HepG2 (cell line): ENCODE measurements at regions not wholly inside any gene's neighbourhood (a gene's known extent, or its start where the extent isn't known, plus 50 kb on each side); places are given as distances from the start of the nearest gene placed in this dataset.

Source experiments
- CCDC6 ChIP-seq: sonication (generic); formaldehyde crosslinking; IDR thresholded peaks from 2 replicates; pipeline ENCODE4 v1.8.1; 2022; ENCODE audit warnings: mild to moderate bottlenecking, missing genetic modification reagents, moderate library complexity
- CHD4 ChIP-seq: fragments of 200-600 bp; sonication (generic); IDR thresholded peaks from 2 replicates; pipeline ENCODE4 v1.7.0; 2017; ENCODE audit warnings: mild to moderate bottlenecking, low read length, borderline replicate concordance
- FOXM1 ChIP-seq: sonication (generic); formaldehyde crosslinking; IDR thresholded peaks from 2 replicates; pipeline ENCODE4 v1.5.0; 2020; ENCODE audit warnings: missing genetic modification reagents
- IRX3 ChIP-seq: sonication (generic); formaldehyde crosslinking; IDR thresholded peaks from 2 replicates; pipeline ENCODE4 v1.8.1; 2023; ENCODE audit warnings: mild to moderate bottlenecking, low read depth, missing genetic modification reagents, borderline replicate concordance
- KMT2A ChIP-seq: sonication (generic); formaldehyde crosslinking; IDR thresholded peaks from 2 replicates; pipeline ENCODE4 v1.4.0; 2020; ENCODE audit warnings: missing genetic modification reagents
- MAFG ChIP-seq: sonication (generic); formaldehyde crosslinking; IDR thresholded peaks from 2 replicates; pipeline ENCODE4 v1.5.1; 2020; ENCODE audit warnings: mild to moderate bottlenecking, missing genetic modification reagents
- NFATC3 ChIP-seq: sonication (generic); formaldehyde crosslinking; IDR thresholded peaks from 2 replicates; pipeline ENCODE4 v1.5.1; 2020; ENCODE audit warnings: mild to moderate bottlenecking, missing genetic modification reagents
- SRF ChIP-seq: IDR thresholded peaks from 2 replicates; pipeline ENCODE4 v1.6.1; 2011; ENCODE audit warnings: mild to moderate bottlenecking, low read depth, low read length, moderate library complexity
- SRSF1 ChIP-seq: fragments of 200-400 bp; formaldehyde crosslinking; optimal IDR thresholded peaks from 2 replicates; pipeline ENCODE3; 2017; ENCODE audit warnings: mild to moderate bottlenecking, low read depth, low read length, moderate library complexity
- ZEB1 ChIP-seq: IDR thresholded peaks from 2 replicates; pipeline ENCODE4 v1.6.1; 2012; ENCODE audit warnings: mild to moderate bottlenecking, low read depth, inconsistent platforms; ENCODE audit not compliant: insufficient replicate concordance
- ZNF101 ChIP-seq: sonication (generic); formaldehyde crosslinking; IDR thresholded peaks from 2 replicates; pipeline ENCODE4 v1.4.0; 2020; ENCODE audit warnings: mild to moderate bottlenecking, low read depth, missing genetic modification reagents, borderline replicate concordance
- ZNF136 ChIP-seq: sonication (generic); formaldehyde crosslinking; IDR thresholded peaks from 2 replicates; pipeline ENCODE4 v1.8.1; 2022; ENCODE audit warnings: low read depth, mild to moderate bottlenecking, moderate library complexity, missing genetic modification reagents
- ZNF138 ChIP-seq: sonication (generic); formaldehyde crosslinking; IDR thresholded peaks from 2 replicates; pipeline ENCODE4 v1.5.0; 2020; ENCODE audit warnings: mild to moderate bottlenecking, low read depth, missing genetic modification reagents
- ZNF30 ChIP-seq: sonication (generic); formaldehyde crosslinking; IDR thresholded peaks from 2 replicates; pipeline ENCODE4 v1.5.0; 2020; ENCODE audit warnings: mild to moderate bottlenecking, missing genetic modification reagents
- ZNF501 ChIP-seq: sonication (generic); formaldehyde crosslinking; IDR thresholded peaks from 2 replicates; pipeline ENCODE4 v1.5.1; 2020; ENCODE audit warnings: mild to moderate bottlenecking, moderate library complexity, missing genetic modification reagents
- TF ChIP-seq, protein P1 (sequence below): IDR thresholded peaks from 2 replicates; pipeline ENCODE4 v1.4.0; 2020; ENCODE audit warnings: mild to moderate bottlenecking, missing genetic modification reagents
- TF ChIP-seq, protein P2 (sequence below): sonication (generic); formaldehyde crosslinking; IDR thresholded peaks from 2 replicates; pipeline ENCODE4 v1.4.0; 2020; ENCODE audit warnings: mild to moderate bottlenecking, missing genetic modification reagents
- TF ChIP-seq, protein P3 (sequence below): sonication (generic); formaldehyde crosslinking; IDR thresholded peaks from 2 replicates; pipeline ENCODE4 v1.5.0; 2020; ENCODE audit warnings: mild to moderate bottlenecking, missing genetic modification reagents
- TF ChIP-seq, protein P4 (sequence below), 2 experiments: sonication (generic) in 1 of 2; formaldehyde crosslinking in 1 of 2; IDR thresholded peaks; 2 replicates each; pipeline versions ENCODE4 v1.5.1 to v1.6.1; 2011 to 2020; ENCODE audit warnings: borderline replicate concordance in 1 of 2, low read depth in 1 of 2, low read length in 1 of 2, mild to moderate bottlenecking in 1 of 2, missing genetic modification reagents in 1 of 2, moderate library complexity in 1 of 2

DNA sequence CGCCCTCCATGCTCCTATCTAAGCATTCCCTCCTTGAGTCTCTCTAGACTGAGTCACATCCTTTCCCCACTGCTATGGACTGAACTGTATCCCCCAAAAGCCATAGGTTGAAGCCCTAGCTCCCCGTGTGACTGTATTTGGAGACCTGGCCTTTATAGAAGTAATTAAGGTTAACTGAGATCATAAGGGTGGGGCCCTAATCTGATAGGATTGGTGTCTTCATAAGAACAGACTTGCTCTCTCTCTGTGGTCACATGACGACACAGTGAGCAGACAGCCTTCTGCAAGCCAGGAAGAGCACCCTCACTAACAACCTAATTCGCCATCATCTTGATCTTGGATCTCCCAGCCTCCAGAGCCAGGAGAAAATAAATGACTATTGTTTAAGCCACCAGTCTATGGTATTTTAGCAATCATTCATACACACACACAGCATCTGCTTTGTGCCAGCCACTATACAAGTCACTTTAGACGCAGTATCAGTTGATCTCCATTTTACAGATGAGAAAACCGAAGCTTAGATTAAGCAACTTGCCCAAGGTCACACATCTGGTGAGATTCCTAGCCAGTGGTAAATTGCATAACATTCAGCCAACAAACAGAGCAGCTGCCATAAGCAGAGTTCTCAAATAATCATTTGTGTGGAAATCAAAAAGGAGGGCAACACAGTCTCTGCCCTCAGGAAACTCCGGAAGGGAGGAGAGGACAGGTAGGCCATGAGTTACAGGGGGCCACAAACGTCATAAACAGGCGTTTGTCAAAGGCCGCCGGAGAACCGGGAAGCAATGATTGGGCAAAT lies 66.3 kb upstream of the HES1 start (continued):
- TF ChIP-seq, protein P1, sequence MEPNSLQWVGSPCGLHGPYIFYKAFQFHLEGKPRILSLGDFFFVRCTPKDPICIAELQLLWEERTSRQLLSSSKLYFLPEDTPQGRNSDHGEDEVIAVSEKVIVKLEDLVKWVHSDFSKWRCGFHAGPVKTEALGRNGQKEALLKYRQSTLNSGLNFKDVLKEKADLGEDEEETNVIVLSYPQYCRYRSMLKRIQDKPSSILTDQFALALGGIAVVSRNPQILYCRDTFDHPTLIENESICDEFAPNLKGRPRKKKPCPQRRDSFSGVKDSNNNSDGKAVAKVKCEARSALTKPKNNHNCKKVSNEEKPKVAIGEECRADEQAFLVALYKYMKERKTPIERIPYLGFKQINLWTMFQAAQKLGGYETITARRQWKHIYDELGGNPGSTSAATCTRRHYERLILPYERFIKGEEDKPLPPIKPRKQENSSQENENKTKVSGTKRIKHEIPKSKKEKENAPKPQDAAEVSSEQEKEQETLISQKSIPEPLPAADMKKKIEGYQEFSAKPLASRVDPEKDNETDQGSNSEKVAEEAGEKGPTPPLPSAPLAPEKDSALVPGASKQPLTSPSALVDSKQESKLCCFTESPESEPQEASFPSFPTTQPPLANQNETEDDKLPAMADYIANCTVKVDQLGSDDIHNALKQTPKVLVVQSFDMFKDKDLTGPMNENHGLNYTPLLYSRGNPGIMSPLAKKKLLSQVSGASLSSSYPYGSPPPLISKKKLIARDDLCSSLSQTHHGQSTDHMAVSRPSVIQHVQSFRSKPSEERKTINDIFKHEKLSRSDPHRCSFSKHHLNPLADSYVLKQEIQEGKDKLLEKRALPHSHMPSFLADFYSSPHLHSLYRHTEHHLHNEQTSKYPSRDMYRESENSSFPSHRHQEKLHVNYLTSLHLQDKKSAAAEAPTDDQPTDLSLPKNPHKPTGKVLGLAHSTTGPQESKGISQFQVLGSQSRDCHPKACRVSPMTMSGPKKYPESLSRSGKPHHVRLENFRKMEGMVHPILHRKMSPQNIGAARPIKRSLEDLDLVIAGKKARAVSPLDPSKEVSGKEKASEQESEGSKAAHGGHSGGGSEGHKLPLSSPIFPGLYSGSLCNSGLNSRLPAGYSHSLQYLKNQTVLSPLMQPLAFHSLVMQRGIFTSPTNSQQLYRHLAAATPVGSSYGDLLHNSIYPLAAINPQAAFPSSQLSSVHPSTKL (CRISPR knock-in tag) = peak; percentile 82
- TF ChIP-seq SRF = no peak
- no peak for TF ChIP-seq ZNF136 (CRISPR knock-in tag)
- no peak for TF ChIP-seq CHD4
- no peak for TF ChIP-seq SRSF1
- TF ChIP-seq CCDC6 = no peak
- TF ChIP-seq NFATC3 (CRISPR knock-in tag) = no peak
- TF ChIP-seq ZNF30 (CRISPR knock-in tag) = no peak
- TF ChIP-seq ZNF138 (CRISPR knock-in tag) = no peak; the same call in 1 of the 2 replicates
- TF ChIP-seq IRX3 (CRISPR knock-in tag) = no peak
- no peak for TF ChIP-seq ZEB1
- TF ChIP-seq, protein P2, sequence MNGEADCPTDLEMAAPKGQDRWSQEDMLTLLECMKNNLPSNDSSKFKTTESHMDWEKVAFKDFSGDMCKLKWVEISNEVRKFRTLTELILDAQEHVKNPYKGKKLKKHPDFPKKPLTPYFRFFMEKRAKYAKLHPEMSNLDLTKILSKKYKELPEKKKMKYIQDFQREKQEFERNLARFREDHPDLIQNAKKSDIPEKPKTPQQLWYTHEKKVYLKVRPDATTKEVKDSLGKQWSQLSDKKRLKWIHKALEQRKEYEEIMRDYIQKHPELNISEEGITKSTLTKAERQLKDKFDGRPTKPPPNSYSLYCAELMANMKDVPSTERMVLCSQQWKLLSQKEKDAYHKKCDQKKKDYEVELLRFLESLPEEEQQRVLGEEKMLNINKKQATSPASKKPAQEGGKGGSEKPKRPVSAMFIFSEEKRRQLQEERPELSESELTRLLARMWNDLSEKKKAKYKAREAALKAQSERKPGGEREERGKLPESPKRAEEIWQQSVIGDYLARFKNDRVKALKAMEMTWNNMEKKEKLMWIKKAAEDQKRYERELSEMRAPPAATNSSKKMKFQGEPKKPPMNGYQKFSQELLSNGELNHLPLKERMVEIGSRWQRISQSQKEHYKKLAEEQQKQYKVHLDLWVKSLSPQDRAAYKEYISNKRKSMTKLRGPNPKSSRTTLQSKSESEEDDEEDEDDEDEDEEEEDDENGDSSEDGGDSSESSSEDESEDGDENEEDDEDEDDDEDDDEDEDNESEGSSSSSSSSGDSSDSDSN (CRISPR knock-in tag) = no peak
- TF ChIP-seq, protein P3, sequence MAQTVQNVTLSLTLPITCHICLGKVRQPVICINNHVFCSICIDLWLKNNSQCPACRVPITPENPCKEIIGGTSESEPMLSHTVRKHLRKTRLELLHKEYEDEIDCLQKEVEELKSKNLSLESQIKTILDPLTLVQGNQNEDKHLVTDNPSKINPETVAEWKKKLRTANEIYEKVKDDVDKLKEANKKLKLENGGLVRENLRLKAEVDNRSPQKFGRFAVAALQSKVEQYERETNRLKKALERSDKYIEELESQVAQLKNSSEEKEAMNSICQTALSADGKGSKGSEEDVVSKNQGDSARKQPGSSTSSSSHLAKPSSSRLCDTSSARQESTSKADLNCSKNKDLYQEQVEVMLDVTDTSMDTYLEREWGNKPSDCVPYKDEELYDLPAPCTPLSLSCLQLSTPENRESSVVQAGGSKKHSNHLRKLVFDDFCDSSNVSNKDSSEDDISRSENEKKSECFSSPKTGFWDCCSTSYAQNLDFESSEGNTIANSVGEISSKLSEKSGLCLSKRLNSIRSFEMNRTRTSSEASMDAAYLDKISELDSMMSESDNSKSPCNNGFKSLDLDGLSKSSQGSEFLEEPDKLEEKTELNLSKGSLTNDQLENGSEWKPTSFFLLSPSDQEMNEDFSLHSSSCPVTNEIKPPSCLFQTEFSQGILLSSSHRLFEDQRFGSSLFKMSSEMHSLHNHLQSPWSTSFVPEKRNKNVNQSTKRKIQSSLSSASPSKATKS (CRISPR knock-in tag) = no peak
- TF ChIP-seq, protein P4, sequence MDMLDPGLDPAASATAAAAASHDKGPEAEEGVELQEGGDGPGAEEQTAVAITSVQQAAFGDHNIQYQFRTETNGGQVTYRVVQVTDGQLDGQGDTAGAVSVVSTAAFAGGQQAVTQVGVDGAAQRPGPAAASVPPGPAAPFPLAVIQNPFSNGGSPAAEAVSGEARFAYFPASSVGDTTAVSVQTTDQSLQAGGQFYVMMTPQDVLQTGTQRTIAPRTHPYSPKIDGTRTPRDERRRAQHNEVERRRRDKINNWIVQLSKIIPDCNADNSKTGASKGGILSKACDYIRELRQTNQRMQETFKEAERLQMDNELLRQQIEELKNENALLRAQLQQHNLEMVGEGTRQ (IDR thresholded peaks at IDR 0.05; ENCODE audit: low read depth, low read length) = no peak
- TF ChIP-seq, protein P4 (CRISPR knock-in tag; IDR thresholded peaks at IDR 0.05; ENCODE audit: borderline replicate concordance) = no peak
- no peak for TF ChIP-seq KMT2A (CRISPR knock-in tag)
- no peak for TF ChIP-seq ZNF101
- TF ChIP-seq ZNF501 = no peak
- no peak for TF ChIP-seq MAFG (CRISPR knock-in tag)
- TF ChIP-seq FOXM1 (CRISPR knock-in tag) = no peak
